Activated naive CD4-positive, alpha-beta T cell (primary cell): ENCODE measurements at regions not wholly inside any gene's neighbourhood (a gene's known extent, or its start where the extent isn't known, plus 50 kb on each side); places are given as distances from the start of the nearest gene placed in this dataset.
"Not testable (repeated sequence)": the region's sequence is repeated elsewhere in the genome, so short reads cannot be mapped to it uniquely, and the experiment has no call there.

Experiments
- DNase-seq, 4 experiments: peaks; one replicate each; lab custom pipeline; 2025; lab: John Stamatoyannopoulos, UW

GRCh38 chr13:22979952-22980351 lies 200.8 kb upstream of the SGCG start:
- DNase-seq = no peak

- DNase-seq = no peak
These were observed 199.8 kb upstream of the SGCG start for GRCh38 chr13:22980936-22981335.

GRCh38 chr13:22993148-22993547 lies 187.6 kb upstream of the SGCG start:
- DNase-seq = no peak

- DNase-seq = no peak
These were observed 177.3 kb upstream of the SGCG start for GRCh38 chr13:23003446-23003845.

- DNase-seq = no peak
These were observed 173.4 kb upstream of the SGCG start for GRCh38 chr13:23007426-23007825.

- no peak for DNase-seq
These were observed 162.6 kb upstream of the SGCG start for GRCh38 chr13:23018143-23018542.

- DNase-seq = no peak
These were observed 160.4 kb upstream of the SGCG start for GRCh38 chr13:23020246-23020843.

- DNase-seq = no peak
These were observed 158.9 kb upstream of the SGCG start for GRCh38 chr13:23021906-23022305.

GRCh38 chr13:23022704-23023103 lies 158.1 kb upstream of the SGCG start:
- DNase-seq = no peak

GRCh38 chr13:23025864-23026608 lies 154.7 kb upstream of the SGCG start:
- no peak for DNase-seq

- no peak for DNase-seq
These were observed 141.4 kb upstream of the SGCG start for GRCh38 chr13:23039266-23039935.

GRCh38 chr13:23042181-23042580 lies 138.6 kb upstream of the SGCG start:
- no peak for DNase-seq

- DNase-seq = no peak
These were observed 135.9 kb upstream of the SGCG start for GRCh38 chr13:23044906-23045305.

- no peak for DNase-seq
These were observed 130.7 kb upstream of the SGCG start for GRCh38 chr13:23050126-23050525.

GRCh38 chr13:23053711-23054110 lies 127.1 kb upstream of the SGCG start:
- not testable (repeated sequence) for DNase-seq

- DNase-seq = no peak
These were observed 121.6 kb upstream of the SGCG start for GRCh38 chr13:23059173-23059572.

GRCh38 chr13:23060959-23061358 lies 119.8 kb upstream of the SGCG start:
- no peak for DNase-seq

- DNase-seq = no peak
These were observed 113.7 kb upstream of the SGCG start for GRCh38 chr13:23067129-23067528.

GRCh38 chr13:23069566-23069965 lies 111.2 kb upstream of the SGCG start:
- DNase-seq = no peak

- no peak for DNase-seq
These were observed 106.5 kb upstream of the SGCG start for GRCh38 chr13:23074075-23074828.

GRCh38 chr13:23081220-23081619 lies 99.6 kb upstream of the SGCG start:
- DNase-seq = no peak

- no peak for DNase-seq
These were observed 98.9 kb upstream of the SGCG start for GRCh38 chr13:23081901-23082300.
